Ishikawa (cell line): ENCODE measurements at regions not wholly inside any gene's neighbourhood (a gene's known extent, or its start where the extent isn't known, plus 50 kb on each side); places are given as distances from the start of the nearest gene placed in this dataset.

ENCODE experiments used
- CEBPB ChIP-seq: IDR thresholded peaks from 2 replicates; pipeline ENCODE4 v1.6.1; 2012
- CREB1 ChIP-seq: IDR thresholded peaks from 2 replicates; pipeline ENCODE4 v1.6.1; 2012; ENCODE audit warnings: low read depth
- EGR1 ChIP-seq: IDR thresholded peaks from 2 replicates; pipeline ENCODE4 v1.6.1; 2012
- EP300 ChIP-seq: IDR thresholded peaks from 2 replicates; pipeline ENCODE4 v1.6.1; 2012; ENCODE audit warnings: borderline replicate concordance
- FOXM1 ChIP-seq: IDR thresholded peaks from 2 replicates; pipeline ENCODE4 v1.6.1; 2012; ENCODE audit warnings: low read depth, borderline replicate concordance
- MAX ChIP-seq: IDR thresholded peaks from 2 replicates; pipeline ENCODE4 v1.6.1; 2012
- NFIC ChIP-seq: IDR thresholded peaks from 2 replicates; pipeline ENCODE4 v1.6.1; 2012
- RAD21 ChIP-seq: IDR thresholded peaks from 2 replicates; pipeline ENCODE4 v1.6.1; 2012; ENCODE audit warnings: low read depth
- REST ChIP-seq: IDR thresholded peaks from 2 replicates; pipeline ENCODE4 v1.6.1; 2012; ENCODE audit warnings: low read depth, mild to moderate bottlenecking
- TAF1 ChIP-seq: IDR thresholded peaks from 2 replicates; pipeline ENCODE4 v1.6.1; 2012; ENCODE audit warnings: low read depth, mild to moderate bottlenecking
- TCF12 ChIP-seq: IDR thresholded peaks from 2 replicates; pipeline ENCODE4 v1.6.1; 2012; ENCODE audit warnings: low read depth
- TEAD4 ChIP-seq: IDR thresholded peaks from 2 replicates; pipeline ENCODE4 v1.6.1; 2012
- USF1 ChIP-seq: IDR thresholded peaks from 2 replicates; pipeline ENCODE4 v1.6.1; 2012
- YY1 ChIP-seq: IDR thresholded peaks from 2 replicates; pipeline ENCODE4 v1.6.1; 2012; ENCODE audit warnings: low read depth
- ZBTB7A ChIP-seq: IDR thresholded peaks from 2 replicates; pipeline ENCODE4 v1.6.1; 2012; ENCODE audit warnings: low read depth

GRCh38 chr2:45172760-45173392, 163.6 kb upstream of the SIX2 start:
- TF ChIP-seq TAF1 = no peak
- no peak for TF ChIP-seq TCF12
- TF ChIP-seq CREB1 = no peak
- no peak for TF ChIP-seq MAX
- TF ChIP-seq RAD21 = no peak
- TF ChIP-seq EGR1 = no peak
- TF ChIP-seq REST = no peak
- no peak for TF ChIP-seq TEAD4
- TF ChIP-seq NFIC = no peak
- TF ChIP-seq ZBTB7A = no peak
- TF ChIP-seq FOXM1 = no peak

GRCh38 chr2:45172142-45172541, 162.9 kb upstream of the SIX2 start:
- TF ChIP-seq CEBPB (no peak), YY1 (no peak), MAX (no peak), EGR1 (no peak), REST (no peak), USF1 (no peak), EP300 (no peak), RAD21 (no peak), TCF12 (no peak), TEAD4 (no peak), TAF1 (no peak), ZBTB7A (no peak), NFIC (no peak), FOXM1 (no peak)

GRCh38 chr2:45171136-45171501, 161.9 kb upstream of the SIX2 start:
- TF ChIP-seq USF1 (no peak), REST (no peak), MAX (no peak), TAF1 (no peak), FOXM1 (no peak), CREB1 (no peak), YY1 (no peak)

GRCh38 chr2:45170191-45171135, 161.2 kb upstream of the SIX2 start:
- no peak for TF ChIP-seq CEBPB
- no peak for TF ChIP-seq MAX
- no peak for TF ChIP-seq TEAD4
- TF ChIP-seq ZBTB7A = no peak
- TF ChIP-seq TAF1 = no peak
- no peak for TF ChIP-seq FOXM1
- TF ChIP-seq EP300 = no peak
- TF ChIP-seq REST = no peak
- TF ChIP-seq YY1 = no peak
- TF ChIP-seq CREB1 = no peak
- TF ChIP-seq USF1 = no peak
- TF ChIP-seq RAD21 = no peak
- TF ChIP-seq EGR1 = no peak
- TF ChIP-seq NFIC = no peak
- TF ChIP-seq TCF12 = no peak
